IMR-90 (cell line): ENCODE measurements at regions not wholly inside any gene's neighbourhood (a gene's known extent, or its start where the extent isn't known, plus 50 kb on each side); places are given as distances from the start of the nearest gene placed in this dataset.

Experiments
- ATAC-seq: fragments of 200-7000 bp; cut with Tn5 transposase; 2 replicates; pipeline ENCODE4 v1.9.1; 2020; ENCODE audit warnings: low read depth, mild to moderate bottlenecking, moderate library complexity
- BruUV-seq: library from RNA; stranded (reverse); fragments of 400-500 nt; replicated peaks from 2 replicates; lab custom pipeline; 2021; lab: Mats Ljungman, UMichigan
- CTCF ChIA-PET: fragments of 300-600 bp; formaldehyde crosslinking; extraction: SDS; loops from one replicate; lab custom pipeline; 2021; ENCODE audit warnings: antibody characterized with exemption; lab: Yijun Ruan, JAX
- POLR2A ChIA-PET: fragments of 300-600 bp; sonication (Branson Sonifier 250); formaldehyde crosslinking; loops from one replicate; lab custom pipeline; 2022; ENCODE audit warnings: antibody characterized with exemption; ENCODE audit not compliant: unreplicated experiment; lab: Charles Lee
- DNase-seq: peaks from one replicate; pipeline ENCODE4 v3.0.0; 2013
- H2AFZ ChIP-seq: replicated peaks from 2 replicates; pipeline ENCODE3; 2013; ENCODE audit warnings: low read length, mild to moderate bottlenecking; ENCODE audit not compliant: poor library complexity
- H2AK5ac ChIP-seq: 2 replicates; pipeline ENCODE4 v1.6.1; 2013; ENCODE audit warnings: low read depth, low read length, inconsistent platforms
- H2AK9ac ChIP-seq: replicated peaks from 2 replicates; pipeline ENCODE3; 2013; ENCODE audit warnings: mild to moderate bottlenecking, low read depth, low read length, moderate library complexity; ENCODE audit not compliant: poor library complexity
- H2BK120ac ChIP-seq: 2 replicates; pipeline ENCODE4 v1.6.1; 2013; ENCODE audit warnings: low read depth, low read length, inconsistent platforms
- H2BK15ac ChIP-seq: 3 replicates; pipeline ENCODE4 v1.6.1; 2013; ENCODE audit warnings: low read depth, low read length, inconsistent platforms
- H2BK20ac ChIP-seq: 2 replicates; pipeline ENCODE4 v1.6.1; 2013; ENCODE audit warnings: low read depth, mild to moderate bottlenecking, inconsistent platforms, low read length, moderate library complexity
- H2BK5ac ChIP-seq: 2 replicates; pipeline ENCODE4 v1.6.1; 2013; ENCODE audit warnings: mild to moderate bottlenecking, low read depth, low read length, inconsistent platforms; ENCODE audit not compliant: poor library complexity, severe bottlenecking
- H3K14ac ChIP-seq: replicated peaks from 2 replicates; pipeline ENCODE4 v1.6.1; 2013; ENCODE audit warnings: low read depth, low read length, inconsistent platforms
- H3K18ac ChIP-seq: 2 replicates; pipeline ENCODE4 v1.6.1; 2013; ENCODE audit warnings: low read depth, low read length, control low read depth
- H3K23ac ChIP-seq: 2 replicates; pipeline ENCODE4 v1.6.1; 2013; ENCODE audit warnings: low read depth, low read length, inconsistent platforms
- H3K27ac ChIP-seq: 2 replicates; pipeline ENCODE4 v1.5.1; 2013; ENCODE audit warnings: mild to moderate bottlenecking, control low read depth, low read length; ENCODE audit not compliant: insufficient read depth
- H3K27me3 ChIP-seq: 2 replicates; pipeline ENCODE4 v1.6.1; 2013; ENCODE audit warnings: low read length; ENCODE audit not compliant: control insufficient read depth, insufficient read depth
- H3K36me3 ChIP-seq: 2 replicates; pipeline ENCODE4 v1.6.1; 2013; ENCODE audit warnings: low read length, mixed read lengths; ENCODE audit not compliant: control insufficient read depth, insufficient read depth
- H3K4ac ChIP-seq: 2 replicates; pipeline ENCODE4 v1.6.1; 2013; ENCODE audit warnings: low read depth, low read length, inconsistent platforms
- H3K4me1 ChIP-seq: 2 replicates; pipeline ENCODE4 v1.6.1; 2013; ENCODE audit warnings: low read length, mixed read lengths; ENCODE audit not compliant: control insufficient read depth, insufficient read depth
- H3K4me2 ChIP-seq: 2 replicates; pipeline ENCODE4 v1.6.1; 2013; ENCODE audit warnings: low read depth, mild to moderate bottlenecking, control low read depth, low read length, moderate library complexity
- H3K4me3 ChIP-seq: 2 replicates; pipeline ENCODE4 v1.5.1; 2013; ENCODE audit warnings: low read depth, mild to moderate bottlenecking, control low read depth, low read length, moderate library complexity; ENCODE audit not compliant: insufficient read depth
- H3K56ac ChIP-seq: 2 replicates; pipeline ENCODE4 v1.6.1; 2013; ENCODE audit warnings: low read length, inconsistent platforms; ENCODE audit not compliant: insufficient read depth; ENCODE audit errors: extremely low read depth
- H3K79me1 ChIP-seq, 2 experiments: 2 replicates each; pipeline ENCODE4 v1.6.1; 2013; ENCODE audit warnings: low read length in 2 of 2, inconsistent platforms in 1 of 2, low read depth in 1 of 2
- H3K9ac ChIP-seq: 2 replicates; pipeline ENCODE4 v1.6.1; 2013; ENCODE audit warnings: low read depth, low read length, control low read depth
- H3K9me1 ChIP-seq: 2 replicates; pipeline ENCODE4 v1.6.1; 2013; ENCODE audit warnings: low read length, inconsistent platforms; ENCODE audit not compliant: insufficient read depth
- H3K9me3 ChIP-seq: 2 replicates; pipeline ENCODE4 v1.6.1; 2013; ENCODE audit warnings: low read length; ENCODE audit not compliant: control insufficient read depth, insufficient read depth
- H4K20me1 ChIP-seq: 2 replicates; pipeline ENCODE4 v1.6.1; 2013; ENCODE audit warnings: low read length, inconsistent platforms; ENCODE audit not compliant: insufficient read depth
- H4K5ac ChIP-seq: 2 replicates; pipeline ENCODE4 v1.6.1; 2013; ENCODE audit warnings: mild to moderate bottlenecking, low read depth, low read length, control low read depth
- H4K8ac ChIP-seq, 2 experiments: 2 replicates each; pipeline ENCODE4 v1.6.1; 2013; ENCODE audit warnings: low read depth in 2 of 2, low read length in 2 of 2, control low read depth in 1 of 2, inconsistent platforms in 1 of 2
- H4K91ac ChIP-seq: 2 replicates; pipeline ENCODE4 v1.6.1; 2013; ENCODE audit warnings: low read depth, low read length, inconsistent platforms; ENCODE audit not compliant: insufficient read depth
- ELK1 ChIP-seq: fragments of 150-350 bp; IDR thresholded peaks from 2 replicates; pipeline ENCODE4 v1.6.1; 2016; ENCODE audit warnings: low read depth, mild to moderate bottlenecking, low read length, moderate library complexity, borderline replicate concordance
- POLR2A ChIP-seq: IDR thresholded peaks from 2 replicates; pipeline ENCODE4 v1.6.1; 2012; ENCODE audit warnings: mild to moderate bottlenecking, low read depth, low read length
- RCOR1 ChIP-seq: IDR thresholded peaks from 2 replicates; pipeline ENCODE4 v1.6.1; 2012; ENCODE audit warnings: mild to moderate bottlenecking, low read length, improper control_type of control experiment; ENCODE audit not compliant: insufficient replicate concordance
- RFX5 ChIP-seq: IDR thresholded peaks from 2 replicates; pipeline ENCODE4 v1.8.0; 2012; ENCODE audit warnings: low read depth, mild to moderate bottlenecking, low read length, moderate library complexity
- WGBS, 2 experiments: methylation state at CpG; one replicate each; pipeline versions ENCODE4 v1.1.5 to v1.1.7; 2013; ENCODE audit warnings: missing lambda C conversion rate in 2 of 2; ENCODE audit not compliant: insufficient read length in 1 of 2; ENCODE audit errors: extremely low coverage in 2 of 2; 5-methylcytosine and 5-hydroxymethylcytosine counted together
- dilution Hi-C: fragments of 300-500 bp; cut with HindIII; formaldehyde crosslinking; loops from one replicate; pipeline ENCODE4 v1.14.3; 2018; ENCODE audit warnings: low sequenced_read_pairs; ENCODE audit not compliant: unreplicated experiment
- in situ Hi-C: fragments of 300-500 bp; cut with MboI; formaldehyde crosslinking; loops from 3 replicates; pipeline ENCODE4 v1.14.3; 2019; ENCODE audit warnings: low sequenced_read_pairs, inconsistent platforms, mixed read lengths
- intact Hi-C: fragments of 100-400 bp; cut with micrococcal nuclease; formaldehyde crosslinking; loops from 2 replicates; pipeline ENCODE4 v1.10.0; 2022

GRCh38 chr10:121332829-121333765, 265.1 kb downstream of the FGFR2 start:
- in situ Hi-C loops (no loop called here), intact Hi-C loops (no loop called here), dilution Hi-C loops (no loop called here)
- ChIA-PET CTCF (no interaction called here), POLR2A (no interaction called here)
- no peak overlapping the region for H3K4ac ChIP-seq
- H3K27ac ChIP-seq: no peak overlapping the region
- H3K9me3 ChIP-seq: peaks cover 23% of the 10 kb centered on the region
- no peak overlapping the region for H3K4me3 ChIP-seq
- no peak overlapping the region for H4K8ac ChIP-seq
- H3K23ac ChIP-seq: no peak overlapping the region
- no peak overlapping the region for H2BK120ac ChIP-seq
- no peak overlapping the region for H4K91ac ChIP-seq
- no peak overlapping the region for H3K4me2 ChIP-seq
- no peak overlapping the region for H2AFZ ChIP-seq
- H3K9ac ChIP-seq: no peak overlapping the region
- no peak overlapping the region for H3K14ac ChIP-seq
- no peak overlapping the region for H2BK15ac ChIP-seq
- 56% methylated on average over 2 of the region's 5 CpGs; no CpG with 5 or more reads in 1 of the 2 experiments for WGBS, 2 experiments
- H2BK5ac ChIP-seq: no peak overlapping the region
- H3K18ac ChIP-seq: no peak overlapping the region
- no peak overlapping the region for H4K5ac ChIP-seq
- ATAC-seq (no peak), DNase-seq (no peak)
- no peaks in the 10 kb centered on the region for H3K27me3 ChIP-seq
- no peaks in the 10 kb centered on the region for H3K4me1 ChIP-seq
- no peaks in the 10 kb centered on the region for H3K36me3 ChIP-seq
- H4K20me1 ChIP-seq: no peaks in the 10 kb centered on the region
- H2BK20ac ChIP-seq: no peak overlapping the region
- H3K9me1 ChIP-seq: no peaks in the 10 kb centered on the region
- TF ChIP-seq ELK1 (no peak), RFX5 (no peak), POLR2A (no peak), RCOR1 (no peak)
- H2AK5ac ChIP-seq: no peak overlapping the region
- H2AK9ac ChIP-seq: no peak overlapping the region
- H3K79me1 ChIP-seq: no peaks in the 10 kb centered on the region
- no TSS peak for BruUV-seq
- no peak overlapping the region for H3K56ac ChIP-seq
